ENCODE measurements at regions not wholly inside any gene's neighbourhood (a gene's known extent, or its start where the extent isn't known, plus 50 kb on each side); places are given as distances from the start of the nearest gene placed in this dataset.

DNA sequence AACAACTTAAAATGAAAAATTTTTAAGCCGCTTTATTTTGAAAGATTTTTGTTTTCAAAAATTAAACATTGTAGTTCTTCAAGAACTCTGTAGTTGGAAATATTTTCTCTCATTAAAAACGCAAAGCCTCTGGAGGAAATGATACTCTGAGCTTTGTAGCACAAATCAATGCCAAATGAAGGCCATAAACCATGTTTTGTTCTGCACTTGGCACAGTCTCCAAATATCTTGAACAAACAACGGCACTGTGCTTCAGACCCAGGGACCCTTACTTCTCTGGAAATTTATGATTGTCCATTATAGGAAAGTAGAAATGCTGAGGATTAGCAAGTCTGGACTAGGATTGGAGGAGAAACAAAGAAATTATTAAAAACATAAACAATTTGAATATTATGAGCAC, 160.8 kb upstream of the BMP4 start:
- H3K4me1 ChIP-seq (ENCODE audit: insufficient read depth, low read length) = no peaks in the 10 kb centered on the region
- no peak overlapping the region for H3K4me3 ChIP-seq (ENCODE audit: insufficient read depth, low read length)
- H4K20me1 ChIP-seq (ENCODE audit: insufficient read depth, low read length) = no peaks in the 10 kb centered on the region
- no peaks in the 10 kb centered on the region for H3K9me3 ChIP-seq (ENCODE audit: low read depth, low read length)
- H3K27me3 ChIP-seq (ENCODE audit: insufficient read depth, low read length) = peaks cover 2% of the 10 kb centered on the region
- no peaks in the 10 kb centered on the region for H3K36me3 ChIP-seq (ENCODE audit: insufficient read depth, low read length)
- H3K4me2 ChIP-seq (ENCODE audit: insufficient read depth, low read length) = no peak overlapping the region
- H2AFZ ChIP-seq (ENCODE audit: low read length) = no peak overlapping the region
- no peaks in the 10 kb centered on the region for H3K79me2 ChIP-seq (ENCODE audit: insufficient read depth, low read length)
- no peak for DNase-seq (ENCODE audit: insufficient read length, low spot score, missing footprints)
- TF ChIP-seq, protein P1, sequence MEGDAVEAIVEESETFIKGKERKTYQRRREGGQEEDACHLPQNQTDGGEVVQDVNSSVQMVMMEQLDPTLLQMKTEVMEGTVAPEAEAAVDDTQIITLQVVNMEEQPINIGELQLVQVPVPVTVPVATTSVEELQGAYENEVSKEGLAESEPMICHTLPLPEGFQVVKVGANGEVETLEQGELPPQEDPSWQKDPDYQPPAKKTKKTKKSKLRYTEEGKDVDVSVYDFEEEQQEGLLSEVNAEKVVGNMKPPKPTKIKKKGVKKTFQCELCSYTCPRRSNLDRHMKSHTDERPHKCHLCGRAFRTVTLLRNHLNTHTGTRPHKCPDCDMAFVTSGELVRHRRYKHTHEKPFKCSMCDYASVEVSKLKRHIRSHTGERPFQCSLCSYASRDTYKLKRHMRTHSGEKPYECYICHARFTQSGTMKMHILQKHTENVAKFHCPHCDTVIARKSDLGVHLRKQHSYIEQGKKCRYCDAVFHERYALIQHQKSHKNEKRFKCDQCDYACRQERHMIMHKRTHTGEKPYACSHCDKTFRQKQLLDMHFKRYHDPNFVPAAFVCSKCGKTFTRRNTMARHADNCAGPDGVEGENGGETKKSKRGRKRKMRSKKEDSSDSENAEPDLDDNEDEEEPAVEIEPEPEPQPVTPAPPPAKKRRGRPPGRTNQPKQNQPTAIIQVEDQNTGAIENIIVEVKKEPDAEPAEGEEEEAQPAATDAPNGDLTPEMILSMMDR (IDR thresholded peaks at IDR 0.05; ENCODE audit: extremely low read depth, low read depth, low read length) = no peak
- H3K27ac ChIP-seq (ENCODE audit: low read depth, low read length) = no peak overlapping the region

GRCh38 chr14:54117924-54118323, 161.3 kb upstream of the BMP4 start:
- Histone ChIP-seq H3K27me3 (ENCODE audit: insufficient read depth, low read length) (peaks cover 2% of the 10 kb centered on the region), H3K27ac (ENCODE audit: low read depth, low read length) (no peak overlapping the region), H4K20me1 (ENCODE audit: insufficient read depth, low read length) (no peaks in the 10 kb centered on the region), H3K79me2 (ENCODE audit: insufficient read depth, low read length) (no peaks in the 10 kb centered on the region), H2AFZ (ENCODE audit: low read length) (no peak overlapping the region), H3K9me3 (ENCODE audit: low read depth, low read length) (no peaks in the 10 kb centered on the region), H3K4me1 (ENCODE audit: insufficient read depth, low read length) (no peaks in the 10 kb centered on the region), H3K4me3 (ENCODE audit: insufficient read depth, low read length) (no peak overlapping the region), H3K4me2 (ENCODE audit: insufficient read depth, low read length) (no peak overlapping the region), H3K36me3 (ENCODE audit: insufficient read depth, low read length) (no peaks in the 10 kb centered on the region)
- no peak for DNase-seq (ENCODE audit: insufficient read length, low spot score, missing footprints)
- TF ChIP-seq, protein P1 (IDR thresholded peaks at IDR 0.05; ENCODE audit: extremely low read depth, low read depth, low read length) = no peak

DNA sequence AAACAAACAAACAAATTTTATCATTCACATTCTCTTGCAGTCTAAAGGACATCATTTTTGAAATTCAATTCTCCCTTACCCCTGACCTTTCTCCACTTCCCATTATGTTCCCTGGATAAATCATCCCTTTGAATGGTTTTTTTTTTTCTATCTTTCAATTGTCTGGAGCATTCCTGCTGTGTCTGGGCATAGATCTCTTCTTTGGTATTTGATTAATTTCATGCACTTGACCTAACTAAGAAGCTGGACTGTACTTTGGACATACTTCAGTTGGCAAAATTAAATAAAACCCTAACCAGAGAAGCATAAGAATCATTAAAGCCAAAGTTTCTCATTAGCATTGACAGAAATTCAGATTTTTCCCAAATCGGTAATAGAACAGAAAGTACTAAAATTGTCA, 163.6 kb upstream of the BMP4 start:
- Histone ChIP-seq H3K36me3 (ENCODE audit: insufficient read depth, low read length) (no peaks in the 10 kb centered on the region), H3K79me2 (ENCODE audit: insufficient read depth, low read length) (no peaks in the 10 kb centered on the region), H2AFZ (ENCODE audit: low read length) (no peak overlapping the region), H4K20me1 (ENCODE audit: insufficient read depth, low read length) (no peaks in the 10 kb centered on the region), H3K27me3 (ENCODE audit: insufficient read depth, low read length) (peaks cover 2% of the 10 kb centered on the region), H3K27ac (ENCODE audit: low read depth, low read length) (no peak overlapping the region), H3K9me3 (ENCODE audit: low read depth, low read length) (no peaks in the 10 kb centered on the region), H3K4me2 (ENCODE audit: insufficient read depth, low read length) (no peak overlapping the region), H3K4me1 (ENCODE audit: insufficient read depth, low read length) (no peaks in the 10 kb centered on the region), H3K4me3 (ENCODE audit: insufficient read depth, low read length) (no peak overlapping the region)
- DNase-seq (ENCODE audit: insufficient read length, low spot score, missing footprints) = no peak
- TF ChIP-seq, protein P1 (IDR thresholded peaks at IDR 0.05; ENCODE audit: extremely low read depth, low read depth, low read length) = no peak

- DNase-seq (ENCODE audit: insufficient read length, low spot score, missing footprints) = no peak
- no peaks in the 10 kb centered on the region for H3K36me3 ChIP-seq (ENCODE audit: insufficient read depth, low read length)
- peaks cover 2% of the 10 kb centered on the region for H3K27me3 ChIP-seq (ENCODE audit: insufficient read depth, low read length)
- H3K4me1 ChIP-seq (ENCODE audit: insufficient read depth, low read length) = no peaks in the 10 kb centered on the region
- no peak overlapping the region for H3K27ac ChIP-seq (ENCODE audit: low read depth, low read length)
- H3K79me2 ChIP-seq (ENCODE audit: insufficient read depth, low read length) = no peaks in the 10 kb centered on the region
- no peaks in the 10 kb centered on the region for H4K20me1 ChIP-seq (ENCODE audit: insufficient read depth, low read length)
- no peak overlapping the region for H3K4me3 ChIP-seq (ENCODE audit: insufficient read depth, low read length)
- TF ChIP-seq, protein P1 (IDR thresholded peaks at IDR 0.05; ENCODE audit: extremely low read depth, low read depth, low read length) = no peak
- H3K9me3 ChIP-seq (ENCODE audit: low read depth, low read length) = no peaks in the 10 kb centered on the region
- H3K4me2 ChIP-seq (ENCODE audit: insufficient read depth, low read length) = no peak overlapping the region
- no peak overlapping the region for H2AFZ ChIP-seq (ENCODE audit: low read length)
These were observed 164.9 kb upstream of the BMP4 start for GRCh38 chr14:54121466-54122027.
